ENCODE measurements at regions not wholly inside any gene's neighbourhood (a gene's known extent, or its start where the extent isn't known, plus 50 kb on each side); places are given as distances from the start of the nearest gene placed in this dataset.

DNA sequence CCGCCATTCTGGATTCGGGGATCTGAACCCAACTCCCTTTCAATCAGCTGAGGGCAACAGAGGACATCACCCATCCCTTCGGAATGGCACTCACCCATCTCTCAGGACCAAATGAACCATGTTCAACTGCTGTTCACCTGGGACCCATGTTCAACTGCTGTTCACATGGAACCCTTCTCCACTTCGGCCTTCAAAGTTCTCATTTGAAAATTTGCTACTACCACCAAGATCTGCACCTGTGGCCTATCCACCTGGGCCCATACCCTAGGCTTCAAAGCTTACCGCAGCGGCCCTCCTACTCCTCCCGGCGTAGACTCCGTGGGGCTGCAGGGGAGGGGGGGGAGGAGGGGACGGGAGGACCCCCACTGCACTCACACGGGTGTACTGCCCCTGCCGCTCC, 119.2 kb upstream of the ANKRD30BL start:
- TF ChIP-seq, protein P1, sequence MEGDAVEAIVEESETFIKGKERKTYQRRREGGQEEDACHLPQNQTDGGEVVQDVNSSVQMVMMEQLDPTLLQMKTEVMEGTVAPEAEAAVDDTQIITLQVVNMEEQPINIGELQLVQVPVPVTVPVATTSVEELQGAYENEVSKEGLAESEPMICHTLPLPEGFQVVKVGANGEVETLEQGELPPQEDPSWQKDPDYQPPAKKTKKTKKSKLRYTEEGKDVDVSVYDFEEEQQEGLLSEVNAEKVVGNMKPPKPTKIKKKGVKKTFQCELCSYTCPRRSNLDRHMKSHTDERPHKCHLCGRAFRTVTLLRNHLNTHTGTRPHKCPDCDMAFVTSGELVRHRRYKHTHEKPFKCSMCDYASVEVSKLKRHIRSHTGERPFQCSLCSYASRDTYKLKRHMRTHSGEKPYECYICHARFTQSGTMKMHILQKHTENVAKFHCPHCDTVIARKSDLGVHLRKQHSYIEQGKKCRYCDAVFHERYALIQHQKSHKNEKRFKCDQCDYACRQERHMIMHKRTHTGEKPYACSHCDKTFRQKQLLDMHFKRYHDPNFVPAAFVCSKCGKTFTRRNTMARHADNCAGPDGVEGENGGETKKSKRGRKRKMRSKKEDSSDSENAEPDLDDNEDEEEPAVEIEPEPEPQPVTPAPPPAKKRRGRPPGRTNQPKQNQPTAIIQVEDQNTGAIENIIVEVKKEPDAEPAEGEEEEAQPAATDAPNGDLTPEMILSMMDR (IDR thresholded peaks at IDR 0.05) = no peak
- no peak for TF ChIP-seq POLR2A (IDR thresholded peaks at IDR 0.05)
